ENCODE measurements at regions not wholly inside any gene's neighbourhood (a gene's known extent, or its start where the extent isn't known, plus 50 kb on each side); places are given as distances from the start of the nearest gene placed in this dataset.

GRCh38 chr1:182149411-182149965 lies 88.0 kb upstream of the ZNF648 start:
- DNase-seq (ENCODE audit: extremely low read depth, insufficient read length): no peak
- H3K36me3 ChIP-seq (ENCODE audit: control insufficient read depth, insufficient read depth, low read length): no peaks in the 10 kb centered on the region
- no peak overlapping the region for H3K4me3 ChIP-seq (replicated peaks; ENCODE audit: low read depth, low read length)
- TF ChIP-seq, protein P1, sequence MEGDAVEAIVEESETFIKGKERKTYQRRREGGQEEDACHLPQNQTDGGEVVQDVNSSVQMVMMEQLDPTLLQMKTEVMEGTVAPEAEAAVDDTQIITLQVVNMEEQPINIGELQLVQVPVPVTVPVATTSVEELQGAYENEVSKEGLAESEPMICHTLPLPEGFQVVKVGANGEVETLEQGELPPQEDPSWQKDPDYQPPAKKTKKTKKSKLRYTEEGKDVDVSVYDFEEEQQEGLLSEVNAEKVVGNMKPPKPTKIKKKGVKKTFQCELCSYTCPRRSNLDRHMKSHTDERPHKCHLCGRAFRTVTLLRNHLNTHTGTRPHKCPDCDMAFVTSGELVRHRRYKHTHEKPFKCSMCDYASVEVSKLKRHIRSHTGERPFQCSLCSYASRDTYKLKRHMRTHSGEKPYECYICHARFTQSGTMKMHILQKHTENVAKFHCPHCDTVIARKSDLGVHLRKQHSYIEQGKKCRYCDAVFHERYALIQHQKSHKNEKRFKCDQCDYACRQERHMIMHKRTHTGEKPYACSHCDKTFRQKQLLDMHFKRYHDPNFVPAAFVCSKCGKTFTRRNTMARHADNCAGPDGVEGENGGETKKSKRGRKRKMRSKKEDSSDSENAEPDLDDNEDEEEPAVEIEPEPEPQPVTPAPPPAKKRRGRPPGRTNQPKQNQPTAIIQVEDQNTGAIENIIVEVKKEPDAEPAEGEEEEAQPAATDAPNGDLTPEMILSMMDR (IDR thresholded peaks at IDR 0.05; ENCODE audit: insufficient read depth, low read length, poor library complexity, severe bottlenecking): no peak
- no peaks in the 10 kb centered on the region for H3K27me3 ChIP-seq (replicated peaks; ENCODE audit: control insufficient read depth, insufficient read depth, low read length)

- H3K27me3 ChIP-seq (replicated peaks; ENCODE audit: control insufficient read depth, insufficient read depth, low read length): no peaks in the 10 kb centered on the region
- DNase-seq (ENCODE audit: extremely low read depth, insufficient read length): no peak
- H3K4me3 ChIP-seq (replicated peaks; ENCODE audit: low read depth, low read length): no peak overlapping the region
- no peaks in the 10 kb centered on the region for H3K36me3 ChIP-seq (ENCODE audit: control insufficient read depth, insufficient read depth, low read length)
- TF ChIP-seq, protein P1 (IDR thresholded peaks at IDR 0.05; ENCODE audit: insufficient read depth, low read length, poor library complexity, severe bottlenecking): no peak
Observed at GRCh38 chr1:182147951-182148350, 86.4 kb upstream of the ZNF648 start.

GRCh38 chr1:182147136-182147820 lies 85.8 kb upstream of the ZNF648 start:
- Histone ChIP-seq H3K27me3 (replicated peaks; ENCODE audit: control insufficient read depth, insufficient read depth, low read length) (no peaks in the 10 kb centered on the region), H3K36me3 (ENCODE audit: control insufficient read depth, insufficient read depth, low read length) (no peaks in the 10 kb centered on the region), H3K4me3 (replicated peaks; ENCODE audit: low read depth, low read length) (no peak overlapping the region)
- TF ChIP-seq, protein P1 (IDR thresholded peaks at IDR 0.05; ENCODE audit: insufficient read depth, low read length, poor library complexity, severe bottlenecking): no peak
- DNase-seq (ENCODE audit: extremely low read depth, insufficient read length): no peak

DNA sequence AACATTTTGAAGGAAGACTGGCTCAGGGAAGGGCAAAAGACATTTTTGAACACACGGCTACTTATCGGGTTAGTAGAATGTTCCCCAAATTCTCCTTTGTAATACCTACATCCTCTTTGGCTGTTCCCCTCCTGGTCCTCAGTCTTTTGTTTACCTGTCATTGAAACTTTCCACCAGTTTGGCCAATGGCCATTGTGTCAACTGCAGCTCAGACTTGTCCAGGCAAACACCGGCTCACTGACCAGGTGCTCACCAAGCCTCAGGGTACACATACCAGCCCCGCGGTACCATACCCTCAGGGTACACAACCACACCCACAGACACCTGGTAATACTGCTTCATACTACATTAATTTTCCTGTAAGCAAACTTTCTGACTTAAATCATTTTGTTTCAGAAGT lies 84.8 kb upstream of the ZNF648 start:
- Histone ChIP-seq H3K4me3 (replicated peaks; ENCODE audit: low read depth, low read length) (no peak overlapping the region), H3K36me3 (ENCODE audit: control insufficient read depth, insufficient read depth, low read length) (no peaks in the 10 kb centered on the region), H3K27me3 (replicated peaks; ENCODE audit: control insufficient read depth, insufficient read depth, low read length) (no peaks in the 10 kb centered on the region)
- DNase-seq (ENCODE audit: extremely low read depth, insufficient read length): no peak
- TF ChIP-seq, protein P1 (IDR thresholded peaks at IDR 0.05; ENCODE audit: insufficient read depth, low read length, poor library complexity, severe bottlenecking): no peak

- Histone ChIP-seq H3K27me3 (replicated peaks; ENCODE audit: control insufficient read depth, insufficient read depth, low read length) (no peaks in the 10 kb centered on the region), H3K36me3 (ENCODE audit: control insufficient read depth, insufficient read depth, low read length) (no peaks in the 10 kb centered on the region), H3K4me3 (replicated peaks; ENCODE audit: low read depth, low read length) (no peak overlapping the region)
- TF ChIP-seq, protein P1 (IDR thresholded peaks at IDR 0.05; ENCODE audit: insufficient read depth, low read length, poor library complexity, severe bottlenecking): no peak
- no peak for DNase-seq (ENCODE audit: extremely low read depth, insufficient read length)
Observed at GRCh38 chr1:182145441-182145840, 83.9 kb upstream of the ZNF648 start.
